ENCODE measurements at regions not wholly inside any gene's neighbourhood (a gene's known extent, or its start where the extent isn't known, plus 50 kb on each side); places are given as distances from the start of the nearest gene placed in this dataset.

GRCh38 chr3:168575750-168576149 is 480.0 kb upstream of the GOLIM4 start:
- no peak for TF ChIP-seq CTCF (IDR thresholded peaks at IDR 0.05; ENCODE audit: insufficient read depth, missing control alignments)
- FAIRE-seq (no peak), DNase-seq (ENCODE audit: insufficient read length, low spot score) (no peak)

- DNase-seq (ENCODE audit: insufficient read length, low spot score), result no peak
- no peak for TF ChIP-seq CTCF (IDR thresholded peaks at IDR 0.05; ENCODE audit: insufficient read depth, missing control alignments)
- FAIRE-seq, result peak; percentile 38
These were observed 478.9 kb upstream of the GOLIM4 start for GRCh38 chr3:168574455-168575158.

GRCh38 chr3:168570404-168571155 is 474.9 kb upstream of the GOLIM4 start:
- DNase-seq (ENCODE audit: insufficient read length, low spot score), result no peak
- FAIRE-seq, result peak; percentile 21

GRCh38 chr3:168558728-168559411 is 463.1 kb upstream of the GOLIM4 start:
- FAIRE-seq, result no peak
- TF ChIP-seq CTCF (IDR thresholded peaks at IDR 0.05; ENCODE audit: insufficient read depth, missing control alignments), result no peak
- no peak for DNase-seq (ENCODE audit: insufficient read length, low spot score)

More at GRCh38 chr3:168570404-168571155, 474.9 kb upstream of the GOLIM4 start:
- no peak for TF ChIP-seq CTCF (IDR thresholded peaks at IDR 0.05; ENCODE audit: insufficient read depth, missing control alignments)

- FAIRE-seq (no peak), DNase-seq (ENCODE audit: insufficient read length, low spot score) (no peak)
- no peak for TF ChIP-seq CTCF (IDR thresholded peaks at IDR 0.05; ENCODE audit: insufficient read depth, missing control alignments)
These were observed 456.5 kb upstream of the GOLIM4 start for GRCh38 chr3:168552251-168552650.

GRCh38 chr3:168548719-168549118 is 453.0 kb upstream of the GOLIM4 start:
- TF ChIP-seq CTCF (IDR thresholded peaks at IDR 0.05; ENCODE audit: insufficient read depth, missing control alignments), result no peak
- DNase-seq (ENCODE audit: insufficient read length, low spot score) (no peak), FAIRE-seq (peak; percentile 94)

Data from D721Med (cell line).